Activated CD8-positive, alpha-beta memory T cell treated with anti-CD3 and anti-CD28 coated beads for 36 hours (primary cell): ENCODE measurements at regions not wholly inside any gene's neighbourhood (a gene's known extent, or its start where the extent isn't known, plus 50 kb on each side); places are given as distances from the start of the nearest gene placed in this dataset.

Experiments
- CTCF ChIA-PET: fragments of 350-600 bp; sonication (Branson Sonifier 250); formaldehyde crosslinking; loops from one replicate; lab custom pipeline; 2021; ENCODE audit warnings: antibody characterized with exemption; lab: Charles Lee
- POLR2A ChIA-PET: fragments of 350-600 bp; sonication (Branson Sonifier 250); formaldehyde crosslinking; loops from one replicate; lab custom pipeline; 2021; ENCODE audit warnings: antibody characterized with exemption; lab: Charles Lee

DNA sequence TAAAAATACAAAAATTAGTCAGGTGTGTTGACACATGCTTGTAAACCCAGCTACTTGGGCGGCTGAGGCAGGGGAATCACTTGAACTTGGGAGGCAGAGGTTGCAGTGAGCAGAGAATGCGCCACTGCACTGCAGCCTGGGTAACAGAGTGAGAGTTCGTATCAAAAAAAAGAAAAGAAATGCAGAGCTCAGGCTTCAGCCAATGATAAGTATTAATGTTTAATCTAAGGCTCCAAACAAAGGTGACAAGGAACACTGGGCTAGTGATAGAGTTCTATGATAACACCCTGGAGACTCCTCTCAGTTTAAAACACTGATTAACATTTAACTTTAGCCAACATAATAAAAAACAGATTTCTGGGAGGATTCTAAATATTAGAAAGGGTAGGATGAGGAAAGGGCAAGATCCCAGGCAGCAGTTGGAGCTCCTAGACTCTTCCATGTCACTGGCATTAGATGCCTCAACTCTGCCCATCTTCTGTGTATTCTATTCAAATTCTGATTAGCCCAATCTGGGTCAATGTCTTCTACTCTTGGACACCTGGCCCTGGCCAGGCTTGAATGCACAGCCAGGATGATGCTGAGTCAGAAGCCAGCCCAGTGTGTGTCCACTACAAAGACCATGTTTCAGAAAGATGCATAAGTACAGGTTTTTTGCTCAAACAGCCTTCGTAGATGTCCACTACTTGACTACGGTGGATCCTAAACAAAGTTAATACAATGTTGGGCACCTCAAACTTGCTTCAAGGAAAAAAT, 91.0 kb upstream of the FAM169A start:
- CTCF ChIA-PET = no interaction called here

DNA sequence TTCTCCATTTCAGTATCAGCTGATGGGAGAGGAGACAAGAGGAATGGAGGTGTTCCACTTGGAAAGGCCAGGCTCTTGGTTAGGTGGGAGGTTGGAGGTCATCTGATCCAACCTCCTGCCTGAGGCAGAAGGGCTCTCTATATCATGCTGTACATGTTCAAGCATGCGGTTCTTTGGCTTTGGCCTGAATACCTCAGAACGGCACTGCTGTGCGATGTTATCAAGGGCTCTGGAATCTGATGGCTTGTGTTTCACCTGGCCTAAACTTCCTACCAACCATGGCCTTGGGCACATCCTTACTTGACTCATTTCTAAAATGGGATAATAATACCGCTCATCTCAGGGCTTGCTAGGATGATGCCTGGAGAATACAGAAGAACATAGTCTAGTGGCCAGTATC, 90.1 kb upstream of the FAM169A start:
- POLR2A ChIA-PET = no interaction called here
- CTCF ChIA-PET = no interaction called here

More for the DNA sequence above, 91.0 kb upstream of the FAM169A start:
- POLR2A ChIA-PET = no interaction called here

DNA sequence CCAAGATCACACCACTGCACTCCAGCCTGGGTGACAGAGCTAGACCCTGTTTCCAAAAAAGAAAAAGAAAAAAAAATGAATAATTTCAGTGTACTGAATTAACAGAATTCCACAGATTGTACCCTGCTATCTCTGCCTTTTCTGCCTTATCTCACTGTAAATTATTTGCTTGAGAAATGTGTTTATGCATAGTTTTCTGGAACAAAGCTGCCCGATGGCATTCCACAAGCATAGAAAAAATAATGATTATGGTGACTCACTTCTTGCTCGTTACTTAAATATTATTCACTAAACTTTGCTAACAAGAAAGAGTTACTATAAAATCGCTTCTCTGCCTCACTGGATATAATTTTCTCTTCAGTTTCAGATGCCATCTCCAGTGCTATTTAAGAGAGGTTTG, 88.7 kb upstream of the FAM169A start:
- CTCF ChIA-PET = no interaction called here
- POLR2A ChIA-PET = no interaction called here

DNA sequence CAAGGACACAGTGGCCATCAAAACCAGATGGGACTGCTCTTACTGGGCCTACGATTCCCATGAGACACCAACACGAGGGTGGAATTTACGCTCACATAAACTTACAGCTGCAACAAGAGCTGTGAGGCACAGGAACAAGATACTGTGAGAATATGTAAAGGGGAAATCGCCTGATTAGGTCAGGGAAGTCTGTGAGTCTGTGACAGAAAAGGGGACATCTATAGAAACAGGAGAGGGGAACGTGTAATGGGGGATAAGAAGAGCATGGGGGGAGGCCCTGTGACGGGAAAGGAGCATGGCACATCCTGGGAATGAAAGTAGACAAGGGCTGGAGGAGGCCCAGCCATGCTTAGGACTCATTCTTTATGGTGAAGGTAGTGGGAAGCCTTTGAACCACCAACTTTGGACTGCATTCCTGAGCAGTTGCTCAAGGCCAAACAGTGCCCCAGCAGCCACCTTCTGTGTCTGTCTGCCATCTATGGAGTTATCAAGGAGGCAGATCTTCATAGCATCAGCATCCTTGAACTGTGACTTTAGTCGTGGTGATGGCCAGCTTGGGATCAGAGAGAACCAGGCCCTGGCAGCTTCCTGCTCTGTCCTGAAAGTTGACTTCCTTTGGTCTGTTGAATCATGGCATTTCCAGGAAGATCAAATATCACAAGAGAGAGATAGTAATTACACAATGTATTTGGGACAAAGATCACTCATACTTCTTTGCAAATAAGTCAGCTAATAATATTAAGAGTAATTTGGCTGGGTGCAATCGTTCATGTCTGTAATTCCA, 87.9 kb upstream of the FAM169A start:
- ChIA-PET POLR2A (no interaction called here), CTCF (no interaction called here)

DNA sequence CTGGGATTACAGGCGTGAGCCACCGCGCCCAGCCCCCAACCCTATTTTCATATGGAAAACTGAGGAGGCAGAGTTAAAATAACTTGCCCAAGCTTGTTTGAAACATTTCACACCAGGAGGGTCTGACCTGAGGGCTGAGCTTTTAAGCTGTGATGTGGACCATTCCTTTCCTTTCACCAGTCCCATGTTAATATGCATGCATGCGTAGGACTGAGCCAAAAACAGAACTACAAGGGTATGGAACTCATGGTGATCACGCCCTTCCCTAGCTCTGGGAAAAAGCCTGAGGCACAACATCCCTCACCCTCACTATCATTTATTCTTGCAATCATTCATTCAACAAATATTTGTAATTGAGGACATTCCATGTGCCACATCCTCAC, 87.4 kb upstream of the FAM169A start:
- ChIA-PET CTCF (no interaction called here), POLR2A (no interaction called here)

DNA sequence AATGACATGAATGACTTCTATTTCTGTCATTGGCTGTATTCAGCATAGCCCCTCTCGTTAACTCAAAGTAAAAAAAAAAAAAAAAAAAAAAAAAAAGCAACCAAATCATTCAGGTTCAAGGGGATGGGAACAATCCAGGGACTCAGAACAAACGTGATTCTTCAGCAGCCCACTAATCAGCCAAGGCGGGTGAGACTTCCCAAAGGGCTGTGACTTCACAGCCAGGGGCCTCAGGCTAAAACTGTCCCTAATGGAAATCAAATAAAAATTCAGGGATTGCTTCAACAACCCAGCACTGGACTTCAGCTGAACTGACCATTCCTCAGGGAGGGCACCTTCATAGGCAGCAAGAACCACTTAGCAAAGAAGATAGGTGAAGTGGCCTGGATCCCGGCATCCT, 86.2 kb upstream of the FAM169A start:
- ChIA-PET CTCF (no interaction called here), POLR2A (no interaction called here)

DNA sequence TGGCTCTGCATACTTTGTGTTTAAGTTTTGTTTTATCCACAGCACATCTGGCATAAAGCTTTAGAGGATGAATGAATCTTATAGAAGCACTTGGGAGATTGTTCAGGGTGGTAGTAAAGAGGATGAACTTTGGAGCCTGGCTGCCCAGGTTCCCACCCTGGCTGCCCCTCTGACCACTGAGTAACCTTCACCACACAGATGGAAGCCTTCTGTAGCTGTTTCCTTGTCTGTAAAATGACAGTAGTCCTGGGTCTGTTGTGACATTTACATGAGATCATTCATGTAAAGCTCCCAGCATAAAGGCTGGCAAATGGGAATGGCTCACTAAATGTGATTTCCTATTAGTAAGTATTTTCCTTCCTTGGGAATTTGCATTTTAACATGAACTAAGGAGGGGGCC, 85.7 kb upstream of the FAM169A start:
- ChIA-PET CTCF (no interaction called here), POLR2A (no interaction called here)

DNA sequence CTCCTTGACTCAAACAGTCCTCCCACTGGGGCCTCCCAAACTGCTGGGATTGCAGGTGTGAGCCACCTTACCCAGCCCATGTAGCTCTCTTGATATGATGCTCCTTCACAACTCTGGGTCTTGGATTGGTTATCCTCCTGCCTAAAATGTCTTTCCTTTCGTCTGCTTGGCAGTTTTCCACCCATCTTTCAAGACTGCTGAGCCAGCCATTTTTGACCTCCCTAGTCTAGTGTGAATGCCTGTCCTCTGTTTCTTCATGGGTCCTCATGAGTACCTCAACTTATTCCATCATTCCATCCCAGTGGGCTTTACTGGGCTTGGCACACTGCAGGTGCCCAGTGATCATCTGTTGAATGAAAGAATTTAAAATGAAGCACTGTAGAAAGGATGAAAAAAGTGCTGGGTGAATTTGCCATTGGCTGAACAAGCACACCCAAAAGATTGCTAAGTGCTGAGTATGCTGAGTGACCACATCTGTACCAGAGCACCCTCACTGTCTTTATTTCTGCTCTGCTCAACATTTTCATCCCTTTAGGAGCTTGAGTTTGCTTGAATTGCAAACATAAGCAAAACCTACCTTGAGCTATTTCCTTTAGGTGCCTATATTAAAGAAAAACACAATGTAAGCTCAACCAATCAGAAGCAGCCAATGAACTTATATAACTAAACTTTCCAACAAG, 84.8 kb upstream of the FAM169A start:
- ChIA-PET POLR2A (no interaction called here), CTCF (no interaction called here)

DNA sequence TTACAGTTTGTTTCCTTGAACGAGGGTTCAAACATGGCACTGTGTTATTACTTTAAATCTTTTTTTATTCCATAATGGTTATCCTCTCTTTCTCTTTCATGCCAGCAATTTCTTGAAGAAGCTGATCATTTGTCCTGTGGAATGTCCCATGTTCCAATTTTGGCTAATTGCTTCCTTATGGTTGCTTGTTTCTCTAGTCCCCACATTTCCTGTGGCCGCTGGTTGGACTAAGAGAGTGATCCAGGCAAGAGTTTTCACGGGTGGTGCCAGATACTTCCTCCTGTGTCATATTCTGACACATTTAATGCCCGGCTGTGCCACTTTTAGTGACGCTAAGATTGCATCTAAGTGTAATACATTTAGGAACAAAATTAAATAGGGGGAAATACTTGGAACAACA, 83.8 kb upstream of the FAM169A start:
- CTCF ChIA-PET = no interaction called here
- POLR2A ChIA-PET = no interaction called here

DNA sequence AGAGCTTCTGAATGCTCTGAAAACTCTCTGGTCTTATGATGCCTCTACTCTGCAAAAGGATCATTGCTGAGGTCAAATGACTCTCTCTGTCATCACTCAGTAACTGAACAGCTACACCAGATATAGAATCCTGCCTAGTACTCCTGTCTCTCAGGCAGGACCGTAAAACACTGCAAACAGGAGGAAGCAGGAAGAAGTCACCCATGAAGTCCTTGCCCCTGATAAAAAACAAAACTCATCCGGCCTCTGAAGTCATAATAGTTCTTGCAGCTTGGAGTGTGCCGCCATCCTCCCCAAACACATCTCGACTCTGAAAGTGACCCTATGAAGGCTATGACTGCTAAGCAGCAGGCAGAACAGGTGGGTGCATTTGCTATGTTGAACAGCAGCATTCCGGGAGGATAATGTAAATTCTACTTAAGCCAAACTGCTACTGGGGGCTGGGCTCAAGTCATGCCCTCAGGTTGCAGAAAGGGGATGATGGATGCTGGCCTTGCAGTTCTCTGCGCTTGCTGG, 81.9 kb upstream of the FAM169A start:
- CTCF ChIA-PET = no interaction called here

DNA sequence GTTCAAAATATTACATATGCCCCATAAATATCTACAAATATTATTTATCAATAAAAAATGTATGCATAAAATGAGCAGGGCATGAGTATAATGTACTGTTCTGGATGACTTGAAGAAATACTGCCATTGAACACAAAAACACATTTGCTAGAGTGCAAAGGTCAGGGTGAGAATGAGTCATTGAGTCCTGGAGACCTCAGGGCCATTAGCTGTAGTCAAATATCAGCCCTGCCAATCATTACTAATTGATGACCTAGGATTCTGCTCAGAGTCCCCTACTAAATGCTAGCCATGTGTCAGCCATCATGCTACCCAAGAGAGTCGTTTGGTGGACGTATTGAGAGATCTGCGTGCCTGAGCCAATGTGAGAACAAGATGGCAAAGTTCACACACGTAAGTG, 80.3 kb upstream of the FAM169A start:
- CTCF ChIA-PET = interaction anchor here (1.1 kb wide), 1 partner anchor 11 kb away, joined by 3 read pairs; no protein-coding TSS in a partner anchor
- POLR2A ChIA-PET = no interaction called here

More for the DNA sequence above, 81.9 kb upstream of the FAM169A start:
- POLR2A ChIA-PET = no interaction called here

DNA sequence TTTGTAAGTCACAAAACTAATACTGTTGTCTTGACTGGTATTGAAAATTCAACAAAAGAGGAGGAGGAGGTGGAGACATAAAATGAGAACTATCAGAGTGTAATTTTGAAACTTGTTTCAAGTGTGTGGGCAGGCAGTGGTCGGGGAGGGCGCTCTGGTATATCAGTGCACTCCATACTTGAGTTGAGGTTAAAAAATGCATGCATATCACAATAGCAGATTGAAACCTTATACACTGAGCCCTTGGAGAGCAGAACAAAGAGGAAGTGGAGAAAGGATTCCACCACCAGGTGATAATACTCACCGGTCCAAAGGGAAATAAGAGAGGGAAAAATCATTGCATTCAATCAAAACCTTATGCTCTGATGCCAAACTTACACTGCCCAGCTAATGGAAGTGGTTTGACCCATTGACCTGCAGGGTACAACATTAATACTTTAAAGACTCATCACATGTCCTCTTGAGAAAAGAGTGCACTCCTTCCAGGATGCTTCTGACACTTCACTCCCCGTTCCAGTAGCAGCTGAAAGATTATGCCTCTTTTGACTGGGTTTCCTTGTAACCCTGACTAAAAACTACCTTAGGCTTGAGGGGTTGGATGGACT, 79.5 kb upstream of the FAM169A start:
- ChIA-PET CTCF (interaction anchor here (0.6 to 1.5 kb wide), 3 partner anchors 10 to 292 kb away, joined by 3 read pairs; no protein-coding TSS in a partner anchor), POLR2A (no interaction called here)

DNA sequence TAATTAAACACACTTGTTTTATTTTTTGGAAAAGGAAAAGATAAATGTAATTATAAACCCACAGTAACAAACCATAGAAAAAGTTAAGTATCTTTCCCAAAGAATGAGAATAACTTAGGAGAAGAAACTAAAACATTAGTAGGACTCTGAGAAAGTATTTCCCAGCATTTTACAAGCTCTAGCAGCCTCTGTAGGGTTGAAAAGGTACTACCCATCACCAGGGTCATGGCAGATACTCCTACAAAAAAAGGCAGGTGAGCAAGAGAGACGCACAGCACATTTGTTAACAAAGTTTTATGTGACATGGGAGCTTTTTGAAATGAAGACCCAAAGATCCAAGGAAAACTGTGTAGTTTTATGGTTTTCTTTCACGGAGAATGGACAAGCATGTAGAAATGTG, 77.7 kb upstream of the FAM169A start:
- POLR2A ChIA-PET = no interaction called here
- CTCF ChIA-PET = interaction anchor here (0.6 kb wide), 1 partner anchor 15 kb away, joined by 3 read pairs; no protein-coding TSS in a partner anchor

DNA sequence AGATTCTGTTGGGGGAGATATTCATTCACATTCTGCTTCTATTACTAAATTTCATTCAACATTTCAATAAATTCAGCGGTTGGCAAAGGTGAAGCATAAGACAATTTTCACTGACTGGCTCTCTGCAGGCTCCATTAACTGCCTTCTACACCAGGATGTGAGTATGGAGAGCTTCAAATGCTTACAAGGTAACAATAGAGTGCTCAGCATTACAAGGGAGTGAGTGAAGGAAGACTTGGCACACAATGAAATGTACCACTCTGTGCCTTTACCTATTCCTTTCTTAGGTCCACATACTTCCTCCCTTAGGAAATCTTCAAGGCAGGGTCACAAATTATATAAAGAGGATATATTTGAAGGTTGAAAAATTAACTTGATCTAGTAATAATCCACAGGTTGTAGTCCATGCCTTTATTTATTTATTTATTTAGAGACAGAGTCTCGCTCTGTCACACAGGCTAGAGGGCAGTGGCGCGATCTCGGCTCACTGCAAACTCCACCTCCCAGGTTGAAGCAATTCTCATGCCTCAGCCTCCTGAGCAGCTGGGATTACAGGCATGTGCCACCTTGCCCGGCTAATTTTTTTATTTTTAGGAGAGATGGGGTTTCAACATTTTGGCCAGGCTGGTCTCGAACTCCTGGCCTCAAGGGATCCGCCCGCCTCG, 76.6 kb upstream of the FAM169A start:
- POLR2A ChIA-PET = no interaction called here
- CTCF ChIA-PET = no interaction called here

DNA sequence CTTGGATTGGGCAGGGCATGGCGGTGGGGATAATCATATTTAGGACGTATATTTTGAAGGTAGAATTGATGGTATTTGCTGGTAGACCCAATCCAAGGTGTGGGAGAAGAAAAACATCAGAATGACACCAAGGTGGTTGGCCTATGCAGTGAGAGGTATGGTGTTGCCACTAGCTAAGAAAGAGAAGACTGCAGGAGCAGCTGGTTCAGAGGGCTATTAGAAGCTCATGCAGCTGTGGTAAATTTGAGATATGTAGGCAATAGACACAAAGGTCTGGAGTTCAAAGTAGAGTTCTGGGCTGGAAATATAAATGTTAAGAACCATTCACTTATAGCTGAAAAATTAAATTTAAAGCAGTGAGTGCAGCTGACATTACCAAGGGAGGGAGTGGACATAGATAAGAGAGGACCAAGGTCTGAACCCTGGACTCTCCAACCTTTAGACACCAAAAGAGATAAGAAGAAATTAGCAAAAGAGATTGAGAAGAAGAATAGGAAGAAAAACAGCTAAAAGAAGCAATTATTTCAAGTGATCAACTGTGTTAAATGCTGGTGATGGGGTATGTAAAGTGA, 74.7 kb upstream of the FAM169A start:
- CTCF ChIA-PET = no interaction called here

DNA sequence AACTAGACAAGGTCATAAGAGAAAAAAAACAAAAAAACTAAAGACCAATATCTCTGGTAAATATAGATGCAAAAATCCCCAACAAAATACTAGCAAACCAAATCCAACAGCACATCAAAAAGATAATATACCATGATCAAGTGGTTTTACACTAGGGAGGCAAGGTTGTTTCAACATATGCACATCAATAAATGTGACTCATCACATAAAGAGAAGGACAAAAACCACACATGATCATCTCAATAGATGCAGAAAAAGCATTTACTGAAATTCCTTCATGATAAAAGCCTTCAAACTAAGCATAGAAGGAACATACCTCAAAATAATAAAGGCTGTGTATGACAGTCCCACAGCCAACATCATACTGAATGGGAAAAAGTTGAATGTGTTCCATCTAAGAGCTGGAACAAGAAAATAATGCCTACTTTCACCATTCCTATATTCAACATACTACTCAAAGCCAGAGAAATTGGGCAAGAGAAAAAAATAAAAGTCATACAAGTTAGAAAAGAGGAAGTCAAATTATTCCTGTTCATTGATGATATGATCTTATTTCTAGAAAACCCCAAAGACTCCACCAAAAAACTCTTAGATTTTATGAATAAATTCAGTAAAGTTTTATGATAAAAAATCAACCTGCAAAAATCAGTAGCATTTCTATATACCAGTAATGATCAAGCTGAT, 72.2 kb upstream of the FAM169A start:
- CTCF ChIA-PET = no interaction called here
- POLR2A ChIA-PET = no interaction called here

More for the DNA sequence above, 74.7 kb upstream of the FAM169A start:
- POLR2A ChIA-PET = interaction anchor here (0.6 kb wide), 1 partner anchor 40 kb away, joined by 3 read pairs; no protein-coding TSS in a partner anchor

DNA sequence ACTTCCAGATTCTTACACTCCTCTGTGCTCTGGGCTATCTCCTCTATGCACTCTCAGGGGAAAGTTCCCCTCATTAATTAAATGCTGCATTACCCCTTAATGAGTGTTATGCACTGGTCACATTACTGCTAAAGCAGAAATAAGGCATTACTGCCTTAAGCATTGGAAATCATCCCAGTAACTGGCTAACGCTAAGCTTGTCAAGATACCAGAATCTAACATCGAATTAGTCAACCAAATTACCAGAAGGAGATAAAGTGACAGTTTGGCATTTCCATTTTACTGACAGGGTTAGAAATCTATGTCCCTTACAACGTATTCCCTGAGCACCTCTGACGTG, 69.5 kb upstream of the FAM169A start:
- CTCF ChIA-PET = interaction anchor here (0.7 to 1.2 kb wide), 4 partner anchors 10 to 114 kb away, joined by 3 to 7 read pairs (median 3); no protein-coding TSS in a partner anchor
- POLR2A ChIA-PET = interaction anchor here (1.0 kb wide), 1 partner anchor 99 kb away, joined by 5 read pairs; no protein-coding TSS in a partner anchor
